ENCODE measurements at regions not wholly inside any gene's neighbourhood (a gene's known extent, or its start where the extent isn't known, plus 50 kb on each side); places are given as distances from the start of the nearest gene placed in this dataset.

DNA sequence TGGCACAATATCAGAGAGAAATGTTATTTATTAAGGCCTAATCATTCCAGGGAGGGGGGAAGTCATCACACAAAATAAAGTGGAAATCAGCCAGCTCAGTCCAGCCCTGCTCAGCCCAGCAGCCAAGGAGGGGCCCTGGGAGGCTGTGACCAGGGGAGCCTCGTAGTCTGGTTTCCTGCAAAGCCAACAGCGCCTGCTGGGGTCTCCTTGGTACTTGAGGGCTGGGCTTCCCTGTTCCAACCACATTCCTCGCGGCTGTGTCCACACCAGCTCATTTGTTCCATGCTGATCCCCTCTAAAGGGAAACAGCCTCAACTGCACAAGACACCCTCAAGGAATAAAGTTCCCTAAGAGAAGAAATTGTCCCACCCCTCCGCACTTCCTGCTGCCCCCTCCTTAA, 154.0 kb downstream of the TMEM132E start:
- no peak for DNase-seq

DNA sequence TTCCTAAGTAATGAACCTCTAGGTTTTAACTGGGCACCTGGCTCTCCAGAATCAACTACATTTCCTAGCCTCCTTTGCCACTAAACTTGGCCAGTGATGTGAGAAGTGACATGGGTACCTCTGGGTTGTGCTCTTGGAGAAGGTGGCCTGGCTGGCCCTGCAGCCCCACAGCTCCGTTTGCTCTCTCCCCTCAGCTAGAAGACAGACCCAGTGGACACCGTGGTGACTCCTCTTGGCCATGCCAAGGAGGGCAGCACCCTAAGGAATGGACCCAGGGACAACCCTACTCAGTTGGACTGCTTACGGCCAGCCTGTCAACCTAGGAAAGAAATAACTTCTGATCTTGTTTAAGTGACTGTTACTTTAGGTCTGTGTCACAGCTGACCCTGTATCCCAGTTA, 151.4 kb downstream of the TMEM132E start:
- DNase-seq = no peak

DNA sequence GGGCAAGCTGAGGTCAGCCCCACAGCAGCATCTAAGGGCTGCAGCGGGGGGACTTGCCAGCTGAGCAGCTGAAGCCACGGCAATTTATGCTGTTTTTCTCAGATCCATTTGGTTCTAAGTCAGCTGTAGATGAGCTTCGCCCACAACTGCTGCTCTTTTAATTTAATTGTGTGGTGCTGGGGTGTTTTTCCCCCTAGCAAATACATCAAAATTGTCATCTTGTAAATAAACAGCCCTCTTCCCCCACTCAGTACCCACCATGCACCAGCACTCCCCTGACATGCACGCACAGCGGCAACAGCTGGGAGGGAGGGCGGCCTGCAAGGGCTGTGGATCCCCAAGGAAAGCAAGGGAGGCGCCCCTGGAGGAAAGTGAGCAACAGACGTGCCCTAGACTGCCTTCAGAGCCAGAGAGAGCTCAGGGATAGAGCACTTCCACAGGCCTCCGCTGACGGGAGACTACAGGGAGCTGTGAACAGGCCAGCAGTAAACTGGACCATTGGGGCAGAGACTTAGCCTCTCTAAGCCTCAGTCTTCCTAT, 149.5 kb downstream of the TMEM132E start:
- no peak for DNase-seq

DNA sequence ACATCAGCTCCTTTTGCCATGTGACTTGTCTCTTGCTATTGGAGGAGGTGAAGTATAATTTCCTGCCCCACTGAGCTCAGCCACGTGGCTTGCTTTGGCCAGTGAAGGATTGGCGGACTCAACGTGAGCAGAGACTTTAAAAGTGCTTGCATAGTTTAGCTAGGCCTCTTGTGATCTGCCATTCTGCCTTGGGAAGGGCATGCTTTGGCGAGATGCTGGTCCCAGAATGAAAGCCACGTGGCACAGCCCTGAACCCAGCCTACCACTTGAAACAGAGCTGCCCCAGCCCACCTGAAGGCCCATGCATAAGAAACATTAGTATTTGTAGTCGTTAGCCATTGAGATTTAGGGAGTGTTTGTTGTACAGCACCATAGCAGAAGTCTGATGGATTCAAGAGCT, 148.2 kb downstream of the TMEM132E start:
- no peak for DNase-seq

DNA sequence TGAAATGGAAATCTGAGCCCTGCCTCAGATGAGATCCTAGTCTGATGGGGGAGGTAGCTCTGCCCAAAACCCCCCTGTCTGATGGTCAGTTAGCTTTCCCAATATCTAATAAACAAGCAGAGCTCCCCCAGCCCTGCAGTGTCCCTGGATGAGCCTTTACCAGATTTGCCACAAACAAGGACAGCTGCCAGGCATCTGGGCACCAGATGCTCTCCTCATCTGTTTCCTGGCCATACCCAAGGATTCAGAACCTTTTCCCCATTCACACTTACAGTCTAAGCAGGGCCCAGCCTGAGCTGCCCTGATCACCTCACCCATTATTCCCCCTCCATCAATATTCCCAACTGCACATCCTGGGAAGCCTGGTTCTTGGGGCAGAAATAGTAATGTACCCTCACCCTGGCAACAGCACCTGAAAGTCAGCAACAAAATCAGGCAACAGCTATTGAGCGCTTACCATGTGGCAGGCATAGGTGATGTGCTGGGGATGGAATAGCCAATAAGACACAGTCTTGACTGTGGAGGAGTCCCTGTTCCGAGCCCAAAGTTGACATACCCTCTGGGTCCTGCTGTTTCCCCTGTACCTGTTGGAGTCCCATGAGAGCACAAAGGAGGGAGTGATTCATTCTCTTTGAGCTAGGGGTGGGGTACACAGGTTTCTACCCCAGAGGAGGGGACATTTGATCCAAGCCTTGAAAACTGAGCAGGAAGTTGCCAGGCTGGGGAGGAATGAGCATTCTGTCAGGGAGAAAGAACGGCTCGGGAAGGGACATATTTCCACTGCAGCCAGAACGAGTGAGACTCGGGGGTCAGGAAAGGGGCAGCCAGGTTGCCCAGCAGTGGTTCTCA, 147.4 kb downstream of the TMEM132E start:
- DNase-seq = no peak

DNA sequence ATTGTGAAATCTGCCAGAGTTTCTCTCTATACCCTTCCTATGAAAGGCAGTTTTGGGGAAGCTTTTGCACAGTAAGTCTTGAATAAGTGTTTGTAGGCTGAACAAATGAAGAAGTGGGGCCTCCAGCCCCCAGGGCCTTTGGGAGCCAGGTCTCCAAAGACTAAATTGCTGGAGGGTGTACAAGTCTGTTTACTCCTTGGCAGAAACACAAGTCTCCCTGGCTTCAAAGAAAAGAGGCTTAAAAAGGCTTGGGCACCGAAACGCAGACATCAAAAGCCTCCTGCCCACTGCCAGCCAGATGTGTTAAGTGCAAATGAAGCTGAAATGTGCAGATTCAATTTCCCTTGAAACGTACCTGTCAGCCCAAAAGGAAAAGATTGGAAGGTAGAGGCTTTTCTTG, 146.3 kb downstream of the TMEM132E start:
- DNase-seq = no peak

DNA sequence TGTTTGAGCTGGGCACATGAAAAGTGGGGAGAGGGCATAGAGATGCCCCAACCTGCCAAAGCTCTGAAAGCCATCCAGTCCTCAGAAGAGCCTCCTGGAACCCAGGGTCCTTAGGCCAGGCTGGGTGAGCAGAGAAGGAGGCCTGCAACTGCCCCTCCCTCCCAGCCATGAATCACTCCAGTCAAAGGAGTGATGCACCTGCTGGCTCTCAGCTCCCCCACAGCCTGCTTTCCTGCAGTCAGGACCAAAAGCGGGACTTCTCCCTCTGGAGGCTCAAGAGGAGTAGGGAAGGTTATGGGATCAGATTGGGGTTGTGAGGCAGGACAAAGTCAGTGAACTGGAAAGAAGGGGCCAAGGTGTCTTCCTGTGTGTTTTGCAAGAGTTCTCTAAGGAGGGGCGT, 145.6 kb downstream of the TMEM132E start:
- DNase-seq = no peak

DNA sequence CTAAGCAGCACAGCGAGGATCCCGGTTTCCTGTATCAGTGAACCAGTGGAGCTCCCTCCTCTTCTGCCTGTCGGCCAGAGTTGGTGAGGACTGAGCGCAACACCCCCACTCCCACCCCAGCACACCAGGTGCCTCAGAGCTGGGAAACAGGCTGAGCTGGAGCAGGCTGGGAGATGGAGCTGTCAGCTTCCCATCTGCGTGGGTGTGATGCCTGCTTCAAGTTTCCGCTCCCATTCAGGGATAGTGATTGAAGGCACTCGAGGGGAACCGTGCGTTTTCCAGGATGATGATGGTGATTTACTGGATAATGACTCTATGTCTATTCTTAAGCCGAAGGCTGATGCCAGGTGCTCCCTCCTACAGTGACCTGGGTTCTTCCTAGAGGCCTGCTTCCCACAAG, 144.5 kb downstream of the TMEM132E start:
- DNase-seq = peak; percentile 70

DNA sequence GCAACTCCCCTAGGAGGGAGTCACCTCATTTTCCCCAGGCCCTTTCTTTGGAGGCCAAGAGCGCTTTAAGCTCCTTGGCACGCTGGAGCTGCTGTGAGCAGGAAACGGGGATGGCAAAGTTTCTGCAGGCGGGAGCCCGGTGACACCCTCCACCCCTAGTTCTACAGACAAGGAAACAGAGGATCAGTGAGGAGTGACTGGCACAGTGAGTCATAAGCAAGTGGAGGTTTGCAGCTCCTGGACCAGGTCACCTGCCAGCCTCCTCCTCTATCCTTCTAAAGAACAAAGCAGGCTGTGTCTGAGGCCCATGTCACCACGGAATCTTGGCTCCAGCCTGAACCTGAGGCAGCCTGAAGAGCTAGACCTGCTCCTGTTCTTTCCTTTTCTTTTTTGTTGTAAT, 141.9 kb downstream of the TMEM132E start:
- DNase-seq = no peak

DNA sequence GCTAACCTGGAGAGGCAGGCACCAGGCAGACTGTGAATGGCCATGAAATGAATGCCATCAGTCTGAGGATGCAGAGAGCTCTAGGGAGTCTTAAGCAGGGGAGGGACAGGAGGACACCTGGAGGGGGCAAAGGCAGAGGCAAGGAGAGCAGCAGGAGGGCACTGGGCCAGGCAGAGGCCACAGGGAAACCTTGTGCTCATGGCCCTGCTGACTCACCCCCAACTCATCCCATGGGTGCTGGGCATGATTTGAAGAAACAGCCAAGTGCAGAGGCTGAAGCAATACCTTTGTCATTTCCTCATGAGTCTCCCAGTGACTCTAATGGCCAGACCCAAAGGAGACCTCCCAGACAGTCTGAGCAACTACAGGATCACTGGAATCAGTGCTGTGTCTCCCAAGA, 141.4 kb downstream of the TMEM132E start:
- DNase-seq = no peak

DNA sequence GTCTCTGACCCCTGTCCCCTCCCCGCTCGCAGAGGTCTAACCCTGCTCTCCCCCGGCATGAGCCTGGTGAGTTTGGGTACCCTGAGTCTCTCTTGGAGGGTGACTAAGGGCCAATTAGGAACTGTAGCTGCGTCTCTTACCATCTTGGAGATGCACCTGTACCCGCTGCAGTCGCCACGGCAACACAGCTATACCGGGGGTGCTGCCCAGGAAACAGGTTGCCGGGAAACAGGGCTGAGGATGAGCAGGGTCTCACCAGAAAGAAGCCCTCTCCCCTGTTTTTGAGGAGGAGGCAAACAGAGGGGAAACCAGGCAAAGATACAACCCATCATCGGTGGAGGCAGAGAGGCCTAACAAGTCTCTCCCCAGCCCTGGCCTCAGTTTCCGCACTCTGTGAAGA, 140.2 kb downstream of the TMEM132E start:
- no peak for DNase-seq

DNA sequence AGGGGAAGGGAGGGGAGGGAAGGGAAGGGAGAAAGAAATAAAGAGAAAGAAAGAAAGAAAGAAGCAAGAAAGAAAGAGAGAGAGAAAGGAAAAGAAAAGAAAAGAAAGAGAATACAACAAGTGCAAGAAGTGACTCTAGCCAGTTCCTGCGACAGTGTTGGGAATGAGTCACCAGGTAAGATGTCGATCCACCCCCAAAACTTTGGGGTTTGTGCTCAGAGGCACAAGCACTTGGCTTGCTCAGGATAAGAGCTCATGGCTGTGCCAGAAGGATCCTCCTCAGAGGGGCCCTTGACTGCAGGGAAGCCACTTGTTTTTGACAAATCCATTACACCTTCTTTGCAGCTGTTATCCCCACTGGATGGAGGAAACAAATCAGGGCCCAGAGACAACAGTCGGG, 137.7 kb downstream of the TMEM132E start:
- no peak for DNase-seq

DNA sequence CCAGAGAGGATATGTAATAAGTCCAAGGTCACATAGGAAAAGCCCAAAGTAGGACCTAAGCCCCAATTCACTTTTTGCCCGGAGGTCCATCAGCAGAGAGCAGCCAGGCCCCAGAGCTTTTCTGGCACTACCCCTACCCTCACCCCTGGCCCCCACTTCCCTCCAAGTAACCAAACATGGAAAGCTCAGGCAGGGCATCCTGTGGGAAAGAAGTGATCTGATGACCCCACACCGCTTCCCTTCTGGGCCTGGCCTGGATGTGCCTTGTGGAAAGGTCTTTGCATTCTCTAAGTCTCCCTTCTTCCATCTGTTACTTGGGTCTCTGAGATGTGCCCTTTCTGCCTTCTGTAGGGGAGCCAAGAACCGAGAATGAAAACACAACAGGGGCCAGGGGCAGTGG, 136.9 kb downstream of the TMEM132E start:
- no peak for DNase-seq

DNA sequence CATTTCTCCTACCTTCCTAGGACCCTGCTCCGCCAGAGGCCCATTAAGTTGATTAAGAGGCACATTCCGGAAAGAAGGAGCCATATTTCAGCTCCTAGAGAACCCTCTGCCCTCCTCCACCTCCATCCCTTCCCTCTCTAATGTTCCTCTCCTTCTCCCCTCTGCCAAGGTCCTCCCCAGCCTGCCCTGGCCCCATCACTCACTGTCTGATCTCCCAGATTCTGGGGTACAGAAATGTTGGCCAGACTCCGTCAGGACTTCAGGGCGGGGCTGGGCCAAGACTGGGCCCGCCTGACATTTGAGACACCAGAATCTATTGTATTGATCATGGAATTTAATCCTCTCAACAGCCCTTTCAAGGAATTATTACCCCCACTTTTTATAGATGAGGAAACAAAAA, 136.1 kb downstream of the TMEM132E start:
- DNase-seq = no peak

DNA sequence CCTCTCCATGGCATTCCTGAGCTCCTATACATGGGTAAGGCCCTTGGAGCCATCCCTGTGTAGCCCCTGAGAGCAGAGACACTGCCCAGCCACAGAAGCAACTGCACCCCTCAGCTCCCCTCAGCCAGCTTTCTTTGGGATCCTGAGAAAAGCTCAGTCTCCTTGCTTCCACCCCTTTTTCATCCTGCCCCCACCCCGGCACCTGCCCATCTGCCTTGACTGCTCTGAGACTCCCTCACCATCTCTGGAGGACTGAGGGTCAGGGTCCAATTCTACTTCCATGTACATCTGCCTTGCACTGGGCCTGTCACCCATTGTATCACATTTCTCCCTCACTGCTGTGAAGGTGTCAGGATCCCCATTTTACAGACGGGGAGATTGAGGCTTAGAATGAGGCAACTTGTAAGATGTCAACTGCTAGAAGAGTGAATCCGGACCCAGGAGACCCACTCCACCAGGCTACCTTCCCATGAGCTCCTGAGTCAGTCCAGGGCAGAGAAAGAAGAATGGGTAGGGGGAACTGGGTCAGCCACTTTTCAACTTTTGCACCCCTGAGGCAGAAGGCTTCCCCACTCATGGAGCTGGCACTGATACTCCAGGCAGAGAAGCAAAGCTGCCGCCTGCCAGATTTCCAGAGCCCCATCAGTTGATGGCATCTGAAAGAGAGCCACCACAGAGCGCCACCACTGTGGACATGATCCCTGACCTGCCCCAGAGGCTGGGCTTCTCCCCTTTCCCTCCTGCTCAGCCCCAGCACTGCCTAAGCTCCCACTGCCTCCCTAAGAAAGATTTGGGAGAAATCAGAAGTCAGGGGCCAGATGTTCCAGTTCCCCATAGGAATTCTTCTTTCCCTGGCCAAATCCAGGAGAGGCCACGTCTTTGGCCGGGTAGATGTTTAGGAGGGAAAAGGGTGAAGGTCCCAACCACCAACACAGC, 135.4 kb downstream of the TMEM132E start:
- DNase-seq = no peak

DNA sequence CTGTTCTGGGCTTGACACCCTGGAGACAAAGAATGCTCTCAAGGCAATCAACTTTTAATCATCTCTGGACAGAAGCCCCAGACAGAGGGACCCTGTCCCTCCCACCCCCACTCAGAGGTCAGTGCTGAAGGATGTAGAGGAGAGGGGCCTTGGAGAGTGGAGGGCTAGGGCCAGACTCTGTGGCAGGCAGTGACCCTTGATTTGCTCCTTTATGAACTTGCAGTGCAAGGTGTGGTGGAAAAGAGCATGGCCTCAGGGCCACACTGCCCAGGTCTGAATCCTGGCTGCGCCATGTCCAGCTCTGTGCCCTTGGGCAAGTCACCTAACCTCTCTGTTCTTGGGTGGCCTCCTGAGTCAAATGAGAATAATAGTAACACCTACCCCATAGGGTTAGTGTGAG, 134.3 kb downstream of the TMEM132E start:
- DNase-seq = no peak

DNA sequence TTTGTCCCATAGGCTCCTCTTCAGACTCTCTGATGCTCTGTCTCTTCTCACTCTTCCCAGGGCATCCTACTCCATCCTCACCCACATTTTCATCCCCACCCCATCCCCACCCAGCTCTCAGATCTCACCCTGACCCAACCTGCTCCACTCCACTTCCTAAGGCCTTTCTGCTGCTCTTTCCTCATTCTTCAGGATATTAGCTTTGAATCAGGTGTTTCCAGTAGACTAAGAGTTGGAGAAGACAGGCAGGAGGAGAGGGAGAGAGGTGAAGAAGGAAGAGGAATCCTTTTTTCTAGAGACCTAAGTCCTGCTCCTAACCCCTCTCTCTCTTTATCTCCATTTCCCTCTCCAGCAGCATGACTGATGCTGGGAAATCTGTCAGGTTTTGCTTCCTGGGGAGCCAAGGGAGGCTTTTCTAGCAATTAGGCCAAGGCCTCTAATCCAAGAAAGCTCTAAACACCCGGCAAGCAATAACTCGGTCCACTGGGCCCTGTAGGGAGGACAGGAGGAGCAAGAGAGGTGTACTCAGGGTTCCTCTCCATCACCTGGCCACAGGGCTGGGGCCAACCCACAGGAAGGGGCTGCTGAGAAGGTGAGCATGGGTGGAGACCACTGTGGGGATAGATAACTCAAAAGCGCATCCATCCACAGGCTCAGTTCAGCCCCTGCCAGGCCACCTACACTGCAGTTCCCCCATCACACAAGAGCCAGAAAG, 133.3 kb downstream of the TMEM132E start:
- no peak for DNase-seq

DNA sequence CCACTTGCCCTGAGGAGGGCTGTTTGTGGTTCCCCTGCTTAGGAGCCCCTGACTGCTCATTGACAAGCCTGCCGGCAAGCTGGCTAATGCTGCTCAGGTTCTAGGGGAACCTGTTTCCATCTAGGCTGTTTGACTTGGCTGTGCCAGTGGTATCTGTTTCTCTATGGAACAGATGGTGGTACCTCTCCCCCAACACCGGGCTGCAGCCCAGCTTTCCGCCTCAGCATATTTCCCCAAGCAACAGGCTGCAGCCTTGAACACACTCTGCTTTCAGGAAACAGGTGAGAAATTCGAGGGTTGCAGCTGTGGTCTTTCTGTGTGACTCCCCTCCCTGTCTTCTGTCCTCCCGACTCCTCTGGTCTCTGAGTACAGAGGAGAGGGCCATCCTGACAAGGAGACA, 132.3 kb downstream of the TMEM132E start:
- DNase-seq = no peak

DNA sequence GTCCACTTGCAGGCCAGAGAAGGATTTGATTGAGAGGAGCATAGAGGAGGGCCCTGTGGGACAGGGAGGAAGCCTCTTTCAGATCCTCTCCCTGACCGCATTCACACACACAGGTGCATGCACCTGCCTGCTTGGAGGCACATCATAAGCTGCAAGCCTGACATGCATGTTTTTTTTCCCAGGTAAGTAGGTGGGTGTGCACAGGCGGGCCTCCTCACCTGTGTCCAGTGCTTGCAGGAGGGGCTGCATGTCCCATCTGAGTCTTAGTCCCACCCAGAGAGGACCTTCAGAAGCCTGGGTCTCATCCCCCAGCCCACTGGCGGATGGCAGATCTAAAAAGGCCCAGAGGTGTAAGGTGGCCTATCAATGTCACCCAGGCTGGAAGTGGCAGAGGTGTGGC, 130.8 kb downstream of the TMEM132E start:
- no peak for DNase-seq

DNA sequence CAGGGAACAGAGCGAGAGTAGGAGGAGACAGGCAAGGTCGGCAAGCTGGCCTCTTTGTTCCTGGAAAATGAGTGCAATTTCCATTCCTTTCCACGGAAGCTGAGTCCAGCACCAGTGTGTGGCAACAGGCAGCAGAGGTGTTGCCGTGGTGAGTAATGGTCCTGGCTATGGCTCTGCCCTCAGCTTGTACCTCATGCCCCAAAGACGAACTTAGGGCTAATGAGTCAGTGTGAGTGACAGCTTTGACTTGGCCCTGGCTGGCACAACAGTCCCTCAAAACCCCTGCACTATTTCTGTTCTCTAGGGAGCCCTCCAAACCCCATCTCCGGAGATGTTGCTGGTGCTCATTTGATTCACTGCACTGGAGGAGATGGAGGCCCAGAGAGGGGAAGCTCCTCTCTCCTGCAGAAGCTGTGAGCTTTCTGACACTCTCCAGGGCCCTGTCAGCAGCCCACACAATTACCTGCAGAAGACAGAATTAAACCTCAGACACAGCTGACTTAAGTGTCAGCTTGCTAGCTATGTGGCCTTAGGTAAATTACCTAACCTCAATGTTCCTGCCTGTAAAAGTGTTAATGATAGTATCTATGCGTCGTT, 129.9 kb downstream of the TMEM132E start:
- DNase-seq = no peak

DNA sequence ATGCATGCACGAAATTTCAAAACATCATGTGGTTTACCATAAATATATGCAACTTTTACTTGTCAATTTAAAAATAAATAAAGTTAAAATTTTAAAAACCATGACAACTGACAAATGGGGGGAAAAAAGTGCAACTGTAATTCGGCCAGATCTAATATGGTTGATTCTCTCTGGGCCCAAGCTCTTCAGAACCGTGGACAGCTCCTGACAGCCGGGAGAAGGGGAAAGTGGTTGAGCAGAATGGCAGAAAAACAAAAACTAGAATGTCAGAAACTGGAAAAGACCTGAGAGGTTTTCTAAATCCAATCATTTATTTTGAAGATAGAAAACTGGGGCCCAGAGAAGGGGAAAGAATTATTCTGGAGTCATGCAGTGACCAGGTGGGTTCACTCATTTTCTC, 126.6 kb downstream of the TMEM132E start:
- DNase-seq = no peak

DNA sequence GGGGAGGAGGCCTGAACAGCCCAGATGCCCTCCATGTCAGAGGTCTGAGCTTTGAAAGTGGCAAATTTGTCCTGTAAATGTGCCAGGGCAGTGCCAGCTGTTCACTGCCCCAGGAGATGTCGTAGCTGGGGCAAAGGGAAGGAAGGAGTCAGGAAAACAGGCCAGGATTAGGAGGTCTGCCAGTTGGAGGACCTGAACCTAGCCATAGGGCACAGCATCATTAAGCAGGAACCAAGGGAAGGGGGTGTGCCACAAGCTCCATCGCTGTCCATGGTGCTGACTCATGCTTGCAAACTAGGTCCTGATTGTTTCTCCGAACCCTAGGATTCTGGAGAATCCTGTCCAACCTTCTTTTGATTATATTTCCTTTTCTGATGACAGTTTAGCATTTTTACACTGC, 124.2 kb downstream of the TMEM132E start:
- no peak for DNase-seq

DNA sequence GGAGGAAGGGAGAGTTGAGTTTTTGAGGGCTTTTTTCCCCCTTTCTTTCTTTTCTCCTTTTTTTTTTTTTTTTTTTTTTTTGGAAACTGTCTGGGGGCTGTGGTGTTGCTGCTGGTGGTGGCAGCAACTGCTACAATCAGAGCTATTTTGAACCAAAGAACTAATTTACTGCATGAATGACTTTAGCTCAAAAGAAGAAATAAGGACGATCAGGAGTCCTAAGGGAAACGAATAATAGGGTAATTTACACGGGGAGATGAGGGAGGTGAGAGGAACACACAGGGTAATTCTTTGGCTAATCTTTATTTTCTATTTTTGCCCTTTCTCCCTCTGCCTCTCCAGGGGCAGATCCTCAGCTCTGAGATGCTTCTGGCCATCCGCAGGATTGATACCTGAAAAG, 119.8 kb downstream of the TMEM132E start:
- DNase-seq = no peak
